ENCODE measurements at regions not wholly inside any gene's neighbourhood (a gene's known extent, or its start where the extent isn't known, plus 50 kb on each side); places are given as distances from the start of the nearest gene placed in this dataset.
"Not testable (repeated sequence)": the region's sequence is repeated elsewhere in the genome, so short reads cannot be mapped to it uniquely, and the experiment has no call there.

DNA sequence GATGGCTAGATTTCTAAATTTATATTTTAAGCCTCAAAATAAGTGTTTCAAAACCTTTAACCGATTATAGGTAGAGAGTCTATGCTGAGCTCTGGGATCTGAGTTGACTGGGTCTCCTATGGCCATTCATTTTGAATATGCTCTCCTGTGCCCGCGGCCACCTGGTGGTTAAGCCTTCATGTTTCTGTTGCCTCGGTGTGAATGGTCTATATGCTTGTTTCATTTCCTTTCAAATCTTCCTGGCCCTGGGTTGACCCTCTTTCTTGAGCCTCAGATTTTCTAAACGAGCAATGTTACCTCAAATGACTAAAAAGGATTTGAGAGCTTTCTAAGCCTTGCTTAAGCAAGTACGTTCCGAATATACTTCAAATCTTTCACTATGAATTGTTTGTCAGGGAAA, 789.4 kb upstream of the KIRREL3 start:
- DNase-seq = no peak

DNA sequence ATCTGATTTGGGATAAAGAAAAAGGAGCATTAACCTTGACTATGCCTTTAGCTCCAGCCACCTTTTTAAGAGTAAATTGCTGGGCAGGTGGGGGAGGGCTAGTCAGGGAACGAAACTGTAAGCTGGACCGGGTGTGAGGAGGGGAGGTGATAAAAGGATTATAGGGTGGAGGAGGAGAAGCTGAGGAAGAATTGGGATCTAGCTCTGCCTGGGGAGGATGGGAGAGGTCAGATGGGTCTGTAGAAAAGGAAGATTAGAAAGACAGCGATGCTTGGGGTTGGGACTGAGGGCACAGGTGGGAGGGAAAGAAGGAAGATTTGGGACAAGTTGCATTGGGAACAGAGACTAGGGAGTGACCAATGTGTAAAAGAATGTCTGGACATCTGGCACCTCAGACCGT, 772.4 kb upstream of the KIRREL3 start:
- not testable (repeated sequence) for DNase-seq

DNA sequence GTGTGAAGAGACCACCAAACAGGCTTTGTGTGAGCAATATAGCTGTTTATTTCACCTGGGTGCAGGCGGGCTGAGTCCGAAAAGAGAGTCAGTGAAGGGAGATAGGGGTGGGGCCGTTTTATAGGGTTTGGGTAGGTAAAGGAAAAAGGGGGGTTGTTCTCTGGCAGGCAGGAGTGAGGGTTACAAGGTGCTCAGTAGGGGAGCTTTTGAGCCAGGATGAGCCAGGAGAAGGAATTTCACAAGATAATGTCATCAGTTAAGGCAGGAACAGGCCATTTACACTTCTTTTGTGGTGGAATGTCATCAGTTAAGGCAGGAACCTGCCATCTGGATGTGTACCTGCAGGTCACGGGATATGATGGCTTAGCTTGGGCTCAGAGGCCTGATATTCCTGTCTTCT, 768.4 kb upstream of the KIRREL3 start:
- DNase-seq = not testable (repeated sequence)

DNA sequence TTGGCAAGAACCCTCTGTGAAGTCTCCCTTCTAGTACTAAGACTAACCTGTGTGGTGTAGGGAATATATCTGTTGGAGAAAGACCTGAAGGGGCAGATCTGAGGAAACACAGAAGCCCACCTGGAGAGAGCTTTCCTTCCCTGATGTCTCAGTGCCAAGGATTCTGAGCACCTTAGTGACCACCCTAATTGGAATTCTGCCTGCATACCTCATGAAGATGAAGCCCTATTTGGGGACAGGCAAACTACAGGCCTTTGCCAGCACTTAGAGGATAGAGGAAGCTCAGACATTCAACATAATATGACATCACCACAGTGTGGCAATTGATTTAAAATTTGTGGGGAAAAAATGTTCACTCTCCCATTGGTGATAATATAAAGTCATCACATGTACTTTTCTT, 766.2 kb upstream of the KIRREL3 start:
- no peak for DNase-seq

DNA sequence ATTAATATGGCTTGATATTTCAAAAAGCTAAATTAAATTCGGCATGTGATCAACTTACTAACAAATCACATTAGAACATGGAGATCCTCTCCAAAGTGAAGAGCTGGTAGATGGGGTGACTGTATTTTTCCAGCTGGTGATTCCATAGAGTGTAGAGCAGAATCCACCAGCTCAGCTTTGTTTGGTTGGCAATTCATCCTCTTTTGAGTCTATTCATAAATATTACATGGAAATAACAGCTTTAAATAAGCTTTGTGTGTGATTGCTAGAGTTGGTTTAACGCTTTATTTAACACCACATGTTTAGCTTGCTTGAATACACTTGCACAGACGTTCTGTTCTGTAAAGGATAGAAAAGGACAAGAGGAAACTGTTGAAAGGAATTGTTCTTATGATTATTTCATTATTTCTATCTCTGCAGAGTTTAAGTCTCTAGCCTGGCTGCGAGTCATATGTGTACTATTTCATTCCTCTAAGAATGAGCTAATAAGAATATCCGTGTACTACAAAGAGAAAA, 738.3 kb upstream of the KIRREL3 start:
- DNase-seq = no peak

DNA sequence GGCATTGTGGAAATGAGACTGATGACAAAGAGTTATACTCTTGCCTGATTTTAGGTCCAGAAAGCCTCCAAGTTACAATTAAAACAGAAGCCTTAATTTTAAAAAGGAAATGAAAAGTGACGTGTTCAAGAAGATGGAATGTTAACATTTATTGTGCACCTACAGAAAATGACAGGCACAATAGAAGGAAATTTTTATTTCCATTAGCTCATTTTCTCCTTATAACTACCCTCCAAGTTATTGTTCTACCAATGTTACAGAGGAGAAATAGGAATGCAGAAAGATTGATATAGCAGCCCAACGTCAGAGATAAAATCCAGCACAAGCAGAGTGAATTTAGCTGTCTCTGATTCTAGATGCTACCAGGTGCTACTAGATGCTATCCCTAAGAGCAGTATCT, 736.9 kb upstream of the KIRREL3 start:
- no peak for DNase-seq

DNA sequence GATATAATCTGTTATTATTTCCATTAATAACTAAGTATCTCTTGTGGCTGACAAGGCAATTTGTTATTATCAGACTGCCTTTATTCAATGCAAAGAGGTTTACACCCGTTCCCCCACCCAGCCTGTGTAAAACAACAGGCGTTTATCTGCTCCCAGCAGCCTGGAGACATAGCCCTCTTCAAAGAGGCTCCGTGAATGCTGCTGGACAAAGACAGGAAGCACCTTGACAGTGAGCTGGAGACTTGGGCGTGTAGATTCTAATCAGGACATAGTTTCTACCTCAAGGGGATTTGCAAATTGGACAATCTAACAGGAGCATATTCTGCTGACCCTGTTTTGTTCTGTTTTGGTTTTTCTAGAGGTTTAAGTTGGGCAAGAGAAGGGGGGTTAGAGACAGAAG, 733.0 kb upstream of the KIRREL3 start:
- DNase-seq = no peak

DNA sequence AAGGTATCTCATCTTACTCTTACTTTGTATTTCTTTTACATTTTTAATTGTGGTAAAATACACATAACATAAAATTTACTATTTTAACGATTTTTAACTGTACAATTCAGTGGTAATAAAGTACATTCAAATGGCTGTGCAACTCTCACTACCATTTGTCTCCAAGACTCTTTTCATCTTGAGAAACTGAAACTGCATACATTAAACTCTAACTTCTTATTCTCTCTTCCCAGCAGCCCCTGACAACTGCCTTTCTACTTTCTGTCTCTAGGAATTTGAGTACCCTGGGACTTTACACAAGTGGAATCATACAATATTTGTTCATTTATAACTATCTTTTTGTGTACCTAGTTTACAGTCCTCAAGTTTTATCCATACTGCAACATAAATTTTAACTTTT, 725.8 kb upstream of the KIRREL3 start:
- no peak for DNase-seq

DNA sequence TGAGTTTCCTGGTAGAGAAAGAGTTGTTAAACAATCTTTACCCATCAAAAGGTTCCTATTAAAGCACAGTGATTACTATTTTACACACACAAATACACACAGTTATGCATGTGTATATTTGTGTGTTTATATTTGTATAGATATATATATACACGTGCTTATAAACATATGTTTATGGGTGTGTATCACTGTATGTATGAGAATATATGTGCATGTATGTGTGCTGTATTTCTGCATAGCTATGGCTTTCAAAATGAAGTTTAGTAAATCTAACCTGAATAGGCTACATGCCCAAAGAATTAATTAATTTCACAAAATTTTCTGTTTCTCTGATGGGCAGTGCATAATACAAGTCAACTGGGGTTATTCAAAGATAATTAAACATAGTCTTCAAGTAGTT, 723.1 kb upstream of the KIRREL3 start:
- no peak for DNase-seq

DNA sequence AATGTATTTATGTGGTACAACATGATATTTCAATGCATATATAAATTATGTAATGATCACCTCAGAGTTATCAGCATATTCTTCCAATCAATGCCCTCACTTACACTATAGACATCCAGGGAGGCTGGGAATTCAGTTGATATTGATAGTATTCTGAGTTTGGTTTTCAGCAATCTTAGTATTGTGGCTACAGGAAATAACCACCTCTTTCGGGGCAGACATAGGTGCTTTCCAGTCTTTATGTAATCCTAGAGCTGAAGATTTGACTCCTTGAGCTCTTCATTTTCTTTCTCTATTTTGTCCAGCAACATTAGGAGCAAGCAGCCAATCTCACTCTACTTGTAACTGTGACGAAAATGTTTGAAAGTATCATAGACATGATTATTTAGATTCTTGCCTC, 712.7 kb upstream of the KIRREL3 start:
- DNase-seq = no peak

DNA sequence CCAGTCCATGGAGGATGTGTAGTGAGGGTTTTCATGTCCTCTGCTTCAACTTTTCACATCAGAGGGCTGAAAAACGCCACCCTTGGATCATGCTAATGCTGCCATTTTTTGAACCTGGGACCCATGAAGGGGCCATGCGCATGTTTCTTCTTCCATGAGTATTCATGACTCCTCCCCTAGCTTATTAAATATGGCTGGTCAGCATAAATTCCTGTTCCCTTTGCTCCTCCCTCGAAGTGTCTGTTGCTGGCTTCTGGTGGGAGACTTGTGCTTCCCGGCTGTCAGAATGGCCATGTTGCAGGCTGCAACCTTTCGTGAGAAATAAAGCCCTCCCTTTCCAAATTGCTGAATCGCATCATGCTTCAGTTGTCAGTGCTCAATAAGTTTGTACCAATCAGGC, 711.2 kb upstream of the KIRREL3 start:
- DNase-seq = no peak

DNA sequence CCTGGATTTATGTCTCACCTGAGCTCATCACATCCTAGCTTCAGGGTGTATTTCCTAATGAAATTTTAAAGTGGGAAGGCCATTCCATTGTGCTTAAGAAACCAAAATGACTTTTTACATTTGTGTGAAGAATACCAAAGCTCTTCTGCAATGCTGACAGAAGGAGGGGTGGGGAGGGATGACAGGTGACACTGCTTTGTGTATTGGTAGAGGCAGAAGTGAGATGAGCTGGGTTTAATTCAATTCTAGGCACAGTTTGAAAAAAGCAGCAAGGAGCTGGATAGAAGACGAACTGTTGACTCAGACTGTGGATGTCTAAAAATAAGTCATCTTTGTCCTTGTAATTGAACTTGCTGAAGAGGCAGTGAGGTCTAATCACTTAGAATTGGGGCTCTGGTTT, 710.3 kb upstream of the KIRREL3 start:
- peak in 9 of 56 donors; percentile 5 to 56 (median 18) for DNase-seq

DNA sequence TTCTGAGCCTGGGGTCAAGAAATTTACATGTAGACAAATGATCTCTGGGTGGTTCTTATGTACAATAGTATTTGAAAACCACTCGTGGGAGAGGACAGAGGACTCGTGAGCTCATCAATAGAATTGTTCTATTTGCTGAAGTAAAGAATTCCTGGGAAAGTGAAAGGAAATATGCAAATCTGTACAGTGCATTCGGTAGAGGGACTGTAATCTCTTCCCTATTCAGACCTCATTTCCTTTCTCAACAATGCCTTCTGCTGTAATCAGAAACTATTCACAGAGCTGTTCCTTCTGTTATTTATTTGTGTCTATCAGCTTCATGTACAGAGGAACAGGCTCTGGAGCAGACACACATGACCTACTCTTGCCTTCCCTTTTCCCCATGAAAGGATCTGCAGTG, 709.4 kb upstream of the KIRREL3 start:
- DNase-seq = no peak

DNA sequence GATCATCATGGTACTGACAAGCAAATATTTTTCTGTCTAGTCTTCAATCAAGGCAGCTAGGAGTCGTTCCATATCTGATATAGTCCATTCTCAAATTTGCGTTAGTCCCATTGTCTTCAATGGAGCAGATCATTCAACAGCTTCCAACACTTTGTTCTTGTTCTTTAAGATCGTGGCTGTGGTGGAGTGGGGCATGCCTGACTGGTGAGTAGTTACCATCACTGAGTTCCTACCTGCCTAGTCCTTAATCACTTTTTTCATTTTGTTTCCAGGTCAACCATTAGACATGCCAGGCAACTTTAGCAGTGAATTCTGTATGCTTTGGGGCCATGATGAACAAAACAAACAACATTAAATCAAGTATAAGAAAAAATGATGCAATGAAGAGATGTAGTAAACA, 693.1 kb upstream of the KIRREL3 start:
- no peak for DNase-seq

DNA sequence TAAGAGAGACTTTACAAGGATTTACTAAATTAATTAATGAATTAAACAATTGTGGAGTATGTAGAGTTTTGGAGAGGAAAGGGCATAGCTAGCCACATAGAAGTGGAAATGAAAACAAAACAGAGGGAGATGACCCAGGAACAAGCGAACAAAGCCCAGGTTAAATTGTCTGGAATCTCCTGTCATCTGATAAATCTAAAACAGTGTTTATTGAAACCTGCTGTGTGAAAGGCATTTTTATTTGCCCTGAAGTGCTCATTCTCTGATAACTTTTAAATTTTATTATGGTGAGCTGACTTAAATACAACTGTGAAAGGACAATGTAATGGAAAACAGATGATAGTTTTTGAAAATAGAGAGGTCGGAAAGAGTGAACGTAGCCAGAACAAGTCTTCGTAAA, 682.8 kb upstream of the KIRREL3 start:
- no peak for DNase-seq

DNA sequence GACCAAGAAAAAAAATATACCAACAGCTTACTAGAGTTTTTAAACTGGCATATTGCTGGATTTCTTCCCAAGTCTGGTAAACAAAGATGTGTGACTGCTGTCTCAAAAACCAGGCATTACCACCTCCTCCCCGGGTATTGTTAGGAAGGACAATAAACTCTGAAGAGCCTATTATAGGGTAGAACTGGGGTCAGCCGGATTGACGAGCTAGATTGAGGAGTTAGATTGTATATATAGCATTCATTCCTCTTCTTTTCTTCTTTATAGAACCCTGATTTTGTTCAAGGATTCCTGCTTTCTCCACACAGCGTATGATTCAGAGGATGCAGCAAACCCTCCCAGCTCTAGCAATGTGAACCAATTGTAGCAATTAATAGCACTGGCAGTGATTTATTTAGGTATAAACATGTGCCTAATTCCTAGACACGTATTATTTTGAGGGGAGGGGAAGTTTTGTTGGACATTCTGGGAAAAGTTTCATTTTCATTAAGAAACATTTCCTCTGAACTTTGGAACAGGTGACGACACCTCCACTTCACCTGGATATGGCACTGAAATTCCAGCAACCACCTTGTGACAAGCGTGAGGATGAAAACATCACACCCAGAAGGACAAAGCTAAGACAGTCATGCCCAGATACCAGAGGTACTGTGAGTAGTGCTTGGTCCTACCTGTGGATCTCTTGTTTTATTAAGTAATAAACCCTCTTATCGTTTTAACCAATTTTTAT, 679.4 kb upstream of the KIRREL3 start:
- DNase-seq = no peak

DNA sequence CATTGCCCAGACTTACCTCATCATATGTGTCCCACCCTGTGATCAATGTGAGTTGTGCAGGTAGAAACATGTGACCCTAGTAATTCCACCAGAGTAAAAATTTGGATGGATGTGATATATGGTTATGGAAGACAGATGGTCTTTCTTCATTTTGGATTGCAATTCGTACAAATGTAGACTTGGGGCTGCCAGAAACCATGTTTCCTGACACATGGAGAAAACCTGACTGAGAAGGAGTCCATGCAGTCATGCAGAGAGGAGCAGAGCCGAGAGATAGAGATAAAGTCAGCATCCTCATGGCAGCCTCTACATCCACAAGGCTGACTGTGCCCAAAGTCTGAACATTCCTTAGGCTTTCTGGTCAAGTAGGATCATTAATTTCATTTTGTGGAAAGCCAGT, 678.1 kb upstream of the KIRREL3 start:
- DNase-seq = no peak

DNA sequence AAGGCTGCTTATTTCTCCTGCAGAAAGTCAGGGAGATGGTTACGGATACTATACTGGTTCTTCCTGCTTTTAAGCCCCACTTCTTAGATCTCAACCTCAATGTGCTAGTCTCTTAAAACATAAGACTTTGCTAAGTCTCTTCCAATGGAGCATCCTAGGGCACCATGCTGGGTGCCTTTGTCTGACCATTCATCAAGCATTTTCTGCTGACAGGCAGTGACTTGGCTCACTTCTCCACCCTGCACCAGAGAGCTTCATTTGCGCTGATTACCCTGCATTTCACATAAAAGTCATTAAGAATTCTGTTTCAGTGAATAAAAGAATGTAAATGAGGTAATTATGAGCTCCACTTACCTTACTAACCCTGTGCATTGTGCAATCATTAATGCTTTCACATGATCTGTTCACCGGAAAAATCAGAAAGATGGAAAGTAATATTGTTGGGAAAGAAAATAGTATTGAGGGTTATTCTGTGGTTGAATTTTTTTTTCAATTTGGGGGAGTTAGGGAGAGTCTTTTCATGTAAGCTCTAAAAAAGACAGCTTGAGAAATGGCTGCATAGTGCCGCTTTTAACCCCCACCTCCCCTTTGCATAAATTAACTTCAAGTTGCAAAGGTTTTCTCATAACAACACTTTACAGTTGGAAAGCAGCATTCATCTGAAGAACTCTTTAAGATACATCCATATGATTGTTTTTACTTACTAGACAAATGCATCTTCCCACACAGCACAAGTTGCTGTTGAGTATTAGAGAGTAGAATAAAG, 677.3 kb upstream of the KIRREL3 start:
- DNase-seq = peak in 1 of 56 donors; percentile 2

DNA sequence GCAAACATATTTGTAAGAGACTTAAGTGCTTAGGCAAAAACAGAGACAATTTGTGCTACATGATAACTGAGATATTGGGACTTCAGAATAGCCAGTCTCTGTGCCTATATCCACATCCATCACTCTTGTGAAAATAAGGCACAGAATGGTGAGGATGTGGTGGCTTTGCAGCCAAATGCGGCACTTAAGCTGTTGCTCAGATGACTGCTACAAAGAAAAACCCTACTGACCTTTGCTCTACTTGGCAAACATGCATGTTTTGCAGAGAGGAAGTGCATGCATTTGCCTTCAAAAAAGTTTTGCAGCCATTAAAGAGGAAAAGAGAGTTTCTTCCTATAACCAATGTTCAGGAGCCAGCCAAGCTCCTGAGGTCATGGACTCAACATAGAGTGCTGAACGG, 675.0 kb upstream of the KIRREL3 start:
- no peak for DNase-seq

DNA sequence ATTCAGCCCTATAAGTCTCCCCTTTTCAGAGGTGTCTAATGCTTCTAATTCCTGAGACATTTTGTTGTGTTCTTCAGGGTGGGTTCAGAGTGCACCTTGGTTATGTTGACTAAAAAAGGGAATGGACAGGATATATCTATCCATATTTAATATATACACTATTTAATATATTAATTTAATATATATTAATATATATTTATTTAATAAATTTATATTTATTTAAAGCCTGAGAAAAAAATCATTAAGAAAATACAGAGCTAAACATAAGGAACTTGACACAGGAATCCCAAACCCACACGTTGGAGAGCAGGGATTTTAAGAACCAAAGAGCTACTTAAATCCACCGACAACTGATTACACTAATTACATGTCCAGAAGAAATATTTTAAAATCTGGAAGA, 674.2 kb upstream of the KIRREL3 start:
- no peak for DNase-seq

DNA sequence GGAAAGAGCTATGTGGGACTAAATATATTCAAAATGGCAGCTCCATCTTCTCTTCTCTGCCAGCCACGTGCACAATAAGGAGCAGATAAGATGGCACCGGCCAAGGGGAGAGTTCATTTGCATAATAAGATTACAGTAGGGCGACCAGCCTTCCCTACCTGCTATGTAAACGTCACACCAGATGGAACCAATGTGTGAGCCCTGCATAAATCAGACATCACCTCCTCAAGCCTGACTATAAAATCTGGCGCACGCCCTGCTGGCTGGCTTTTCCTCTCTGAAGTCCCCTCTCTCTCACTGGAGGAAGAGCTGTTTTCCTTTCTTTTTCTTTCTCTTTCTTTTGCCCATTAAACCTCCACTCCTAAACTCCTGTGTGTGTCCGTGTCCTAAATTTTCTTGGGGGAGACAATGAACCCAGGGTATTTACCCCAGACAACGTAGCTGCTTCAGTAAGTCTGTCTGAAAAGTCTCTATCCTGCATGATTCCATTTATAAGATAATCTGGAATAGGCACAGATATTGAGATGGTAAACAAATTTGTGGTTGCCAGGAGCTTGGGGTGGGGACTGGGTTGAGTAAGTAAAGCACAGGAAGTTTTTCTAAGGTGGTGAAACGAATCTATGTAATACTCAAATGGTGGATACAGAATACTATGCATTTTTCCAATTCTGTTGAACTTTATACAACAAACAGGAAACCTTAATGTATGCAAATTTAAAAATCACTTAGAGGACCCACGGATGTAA, 670.0 kb upstream of the KIRREL3 start:
- DNase-seq = no peak

DNA sequence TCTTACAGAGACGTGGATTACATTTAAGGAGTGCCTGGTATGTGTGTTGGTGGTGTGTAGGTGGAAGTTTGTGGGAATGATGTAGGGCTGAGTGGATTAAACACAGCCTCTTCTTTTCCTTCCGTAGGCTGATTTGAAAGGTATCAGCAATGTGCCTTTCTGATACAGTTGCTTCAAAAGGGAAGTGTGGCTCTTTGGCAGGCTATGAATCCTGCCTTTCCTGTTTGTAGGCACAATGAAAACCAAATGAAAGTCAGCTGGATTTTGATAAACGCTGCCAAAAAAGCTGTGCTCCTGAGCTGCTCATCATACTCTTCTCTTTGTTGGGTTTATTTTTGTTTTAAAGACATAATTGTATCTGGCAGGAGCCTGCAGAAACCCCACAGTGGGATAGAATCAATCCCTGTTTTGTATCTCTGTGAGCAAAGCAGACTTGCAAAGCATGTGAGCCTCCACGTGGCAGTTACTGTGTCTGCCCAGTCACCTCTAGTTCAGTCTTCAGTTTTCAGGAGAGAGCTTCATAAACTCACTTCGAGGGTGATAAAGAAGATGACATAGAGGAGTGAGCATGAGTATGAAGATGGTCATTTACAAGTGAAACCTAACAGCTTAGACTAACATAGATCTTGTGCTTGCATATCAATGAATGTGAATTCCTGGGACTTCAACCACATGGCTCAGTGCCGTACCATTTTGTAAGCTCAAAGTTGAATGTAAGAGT, 655.7 kb upstream of the KIRREL3 start:
- no peak for DNase-seq

Measured in nucleus accumbens (tissue), 56 donors.